Astrocyte of the cerebellum (primary cell): ENCODE measurements at regions not wholly inside any gene's neighbourhood (a gene's known extent, or its start where the extent isn't known, plus 50 kb on each side); places are given as distances from the start of the nearest gene placed in this dataset.

ENCODE experiments used
- DNase-seq: peaks from one replicate; pipeline ENCODE4 v3.0.0-alpha.2; 2011; ENCODE audit warnings: low read depth
- H3K4me3 ChIP-seq: 2 replicates; pipeline ENCODE4 v1.5.1; 2011; ENCODE audit warnings: mild to moderate bottlenecking, low read depth, low read length, moderate library complexity
- CTCF ChIP-seq: IDR thresholded peaks from 2 replicates; pipeline ENCODE4 v1.5.1; 2012; ENCODE audit warnings: low read length, low read depth, moderate library complexity, mild to moderate bottlenecking; ENCODE audit errors: missing control alignments
- in situ Hi-C: cut with HindIII; loops from 2 replicates; pipeline ENCODE4 v1.10.0; 2017; ENCODE audit warnings: low sequenced_read_pairs

GRCh38 chr4:79237851-79238250, 88.0 kb downstream of the NAA11 start:
- DNase-seq, result no peak
- in situ Hi-C loops, result no loop called here
- no peak for TF ChIP-seq CTCF
- no peak overlapping the region for H3K4me3 ChIP-seq

GRCh38 chr4:79236785-79237184, 89.1 kb downstream of the NAA11 start:
- no peak for TF ChIP-seq CTCF
- no peak for DNase-seq
- H3K4me3 ChIP-seq, result no peak overlapping the region
- in situ Hi-C loops, result no loop called here

GRCh38 chr4:79235095-79235494, 90.8 kb downstream of the NAA11 start:
- DNase-seq, result no peak
- H3K4me3 ChIP-seq, result no peak overlapping the region
- TF ChIP-seq CTCF, result no peak
- in situ Hi-C loops, result no loop called here

- no peak for DNase-seq
- no peak overlapping the region for H3K4me3 ChIP-seq
- TF ChIP-seq CTCF, result no peak
- in situ Hi-C loops, result no loop called here
These were observed 92.0 kb downstream of the NAA11 start for GRCh38 chr4:79233820-79234219.

- in situ Hi-C loops, result no loop called here
- no peak overlapping the region for H3K4me3 ChIP-seq
- TF ChIP-seq CTCF, result no peak
- DNase-seq, result no peak
These were observed 93.3 kb downstream of the NAA11 start for GRCh38 chr4:79232540-79232939.

DNA sequence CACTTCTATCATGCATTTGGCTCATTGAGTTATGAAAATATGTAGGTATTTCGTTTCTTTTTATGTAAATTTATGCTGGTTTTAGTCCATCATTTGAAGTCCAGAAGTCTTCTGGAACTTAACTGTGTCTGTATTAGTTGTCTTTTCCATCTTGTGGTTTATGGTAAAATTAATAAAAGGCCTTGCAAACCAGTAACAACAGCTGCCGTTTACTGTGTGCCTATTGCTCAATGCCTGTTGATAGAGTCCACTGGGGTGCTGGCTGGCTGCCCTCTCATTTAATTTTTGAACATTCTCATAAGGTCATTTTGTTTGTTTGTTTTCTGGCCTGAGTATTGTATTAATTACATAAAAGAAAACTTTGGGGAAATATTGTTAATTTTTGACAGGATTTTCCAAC, 98.0 kb downstream of the NAA11 start:
- TF ChIP-seq CTCF, result no peak
- no peak overlapping the region for H3K4me3 ChIP-seq
- in situ Hi-C loops, result no loop called here
- peak; percentile 37 for DNase-seq

- no peak for TF ChIP-seq CTCF
- in situ Hi-C loops, result no loop called here
- no peak for DNase-seq
- no peak overlapping the region for H3K4me3 ChIP-seq
These were observed 100.5 kb downstream of the NAA11 start for GRCh38 chr4:79225360-79225759.
